ENCODE measurements at regions not wholly inside any gene's neighbourhood (a gene's known extent, or its start where the extent isn't known, plus 50 kb on each side); places are given as distances from the start of the nearest gene placed in this dataset.

GRCh38 chr10:94103801-94104221 lies 110.1 kb downstream of the PLCE1 start:
- TF ChIP-seq POLR2A (IDR thresholded peaks at IDR 0.05; ENCODE audit: low read length), result no peak
- TF ChIP-seq GATA1 (IDR thresholded peaks at IDR 0.05; ENCODE audit: low read depth, low read length), result no peak

All from erythroblast (primary cell).